GM23248 (cell line): ENCODE measurements at regions not wholly inside any gene's neighbourhood (a gene's known extent, or its start where the extent isn't known, plus 50 kb on each side); places are given as distances from the start of the nearest gene placed in this dataset.

ENCODE experiments used
- EZH2 ChIP-seq: fragments of 200-600 bp; sonication (generic); IDR thresholded peaks from 2 replicates; pipeline ENCODE4 v1.6.1; 2018; ENCODE audit warnings: antibody characterized with exemption, mild to moderate bottlenecking; ENCODE audit not compliant: insufficient read depth, poor library complexity, severe bottlenecking
- EZH2phosphoT487 ChIP-seq: fragments of 200-600 bp; sonication (generic); IDR thresholded peaks from 2 replicates; pipeline ENCODE4 v1.6.1; 2018; ENCODE audit warnings: antibody characterized with exemption, moderate library complexity, mild to moderate bottlenecking, low read depth; ENCODE audit not compliant: insufficient read depth

DNA sequence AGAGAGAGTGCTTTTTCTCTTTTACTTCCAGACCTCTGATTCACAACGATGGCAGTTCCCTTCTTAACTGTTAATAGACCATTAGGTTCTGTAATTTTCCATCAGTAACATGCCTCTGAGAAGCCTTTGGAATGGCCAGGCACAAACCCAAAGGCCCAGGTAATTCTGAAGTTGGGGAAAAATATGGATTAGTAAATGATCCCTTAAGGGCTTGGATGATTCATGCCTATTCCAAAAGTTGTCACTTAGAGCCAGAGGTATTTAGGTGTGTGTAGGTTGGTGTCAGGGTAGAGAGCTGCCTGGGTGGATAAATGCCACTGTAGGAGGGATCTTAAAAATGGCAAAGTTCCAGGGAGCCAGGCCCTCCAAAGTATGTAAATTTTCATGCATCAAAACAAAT, 228.8 kb downstream of the PLK2 start:
- TF ChIP-seq EZH2 (no peak), EZH2phosphoT487 (no peak)
